ENCODE measurements at regions not wholly inside any gene's neighbourhood (a gene's known extent, or its start where the extent isn't known, plus 50 kb on each side); places are given as distances from the start of the nearest gene placed in this dataset.

GRCh38 chr16:64702415-64702814 lies 419.4 kb downstream of the CDH11 start:
- in situ Hi-C loops (cut with HindIII; ENCODE audit: low pct_unique_long_range_greater_than_20kb, low sequenced_read_pairs): no loop called here

GRCh38 chr16:64700628-64701027 lies 421.2 kb downstream of the CDH11 start:
- no peaks in the 10 kb centered on the region for H3K36me3 ChIP-seq (ENCODE audit: control insufficient read depth, insufficient read depth, low read length)
- in situ Hi-C loops (cut with HindIII; ENCODE audit: low pct_unique_long_range_greater_than_20kb, low sequenced_read_pairs): no loop called here
- intact Hi-C loops (cut with micrococcal nuclease; ENCODE audit: unreplicated experiment): no loop called here
- H3K9me3 ChIP-seq (ENCODE audit: control insufficient read depth, insufficient read depth, low read depth, low read length): no peaks in the 10 kb centered on the region
- TF ChIP-seq REST (IDR thresholded peaks at IDR 0.05; ENCODE audit: insufficient read depth in 1 of 2, low read depth in 2 of 2, low read length in 1 of 2) (no peak), TCF7L2 (IDR thresholded peaks at IDR 0.05; ENCODE audit: low read depth, low read length) (no peak), CTCF (IDR thresholded peaks at IDR 0.05) (no peak), POLR2AphosphoS5 (IDR thresholded peaks at IDR 0.05; ENCODE audit: low read depth, low read length) (no peak), SIN3A (IDR thresholded peaks at IDR 0.05; ENCODE audit: borderline replicate concordance, insufficient read depth, low read depth, low read length) (no peak)
- ChIA-PET CTCF (no interaction called here), POLR2A (no interaction called here)
- H3K4me1 ChIP-seq (ENCODE audit: control insufficient read depth, insufficient read depth, low read length): no peaks in the 10 kb centered on the region
- ATAC-seq (no peak), DNase-seq (ENCODE audit: low read depth, low spot score) (no peak)
- no peaks in the 10 kb centered on the region for H3K27me3 ChIP-seq (ENCODE audit: control insufficient read depth, insufficient read depth, low read length)
- H3K4me3 ChIP-seq (ENCODE audit: low read depth in 2 of 2, low read length in 2 of 2): no peak overlapping the region
- no peak overlapping the region for H3K27ac ChIP-seq (ENCODE audit: low read length)
- no TSS peak for BruUV-seq (replicated peaks)

More at GRCh38 chr16:64702415-64702814, 419.4 kb downstream of the CDH11 start:
- H3K4me3 ChIP-seq (ENCODE audit: low read depth in 2 of 2, low read length in 2 of 2): no peak overlapping the region
- no peaks in the 10 kb centered on the region for H3K4me1 ChIP-seq (ENCODE audit: control insufficient read depth, insufficient read depth, low read length)
- no peaks in the 10 kb centered on the region for H3K9me3 ChIP-seq (ENCODE audit: control insufficient read depth, insufficient read depth, low read depth, low read length)
- no peak overlapping the region for H3K27ac ChIP-seq (ENCODE audit: low read length)
- TF ChIP-seq POLR2AphosphoS5 (IDR thresholded peaks at IDR 0.05; ENCODE audit: low read depth, low read length): no peak
- TF ChIP-seq REST (IDR thresholded peaks at IDR 0.05; ENCODE audit: insufficient read depth in 1 of 2, low read depth in 2 of 2, low read length in 1 of 2): no peak
- DNase-seq (ENCODE audit: low read depth, low spot score): no peak
- intact Hi-C loops (cut with micrococcal nuclease; ENCODE audit: unreplicated experiment): no loop called here
- POLR2A ChIA-PET: no interaction called here
- no peaks in the 10 kb centered on the region for H3K27me3 ChIP-seq (ENCODE audit: control insufficient read depth, insufficient read depth, low read length)
- no peak for ATAC-seq
- CTCF ChIA-PET: no interaction called here
- H3K36me3 ChIP-seq (ENCODE audit: control insufficient read depth, insufficient read depth, low read length): no peaks in the 10 kb centered on the region
- BruUV-seq (replicated peaks): no TSS peak
